ENCODE measurements at regions not wholly inside any gene's neighbourhood (a gene's known extent, or its start where the extent isn't known, plus 50 kb on each side); places are given as distances from the start of the nearest gene placed in this dataset.
A peak's percentile ranks its signal among the peaks of the same experiment; 100 is the strongest.

- TF ChIP-seq, protein P1, sequence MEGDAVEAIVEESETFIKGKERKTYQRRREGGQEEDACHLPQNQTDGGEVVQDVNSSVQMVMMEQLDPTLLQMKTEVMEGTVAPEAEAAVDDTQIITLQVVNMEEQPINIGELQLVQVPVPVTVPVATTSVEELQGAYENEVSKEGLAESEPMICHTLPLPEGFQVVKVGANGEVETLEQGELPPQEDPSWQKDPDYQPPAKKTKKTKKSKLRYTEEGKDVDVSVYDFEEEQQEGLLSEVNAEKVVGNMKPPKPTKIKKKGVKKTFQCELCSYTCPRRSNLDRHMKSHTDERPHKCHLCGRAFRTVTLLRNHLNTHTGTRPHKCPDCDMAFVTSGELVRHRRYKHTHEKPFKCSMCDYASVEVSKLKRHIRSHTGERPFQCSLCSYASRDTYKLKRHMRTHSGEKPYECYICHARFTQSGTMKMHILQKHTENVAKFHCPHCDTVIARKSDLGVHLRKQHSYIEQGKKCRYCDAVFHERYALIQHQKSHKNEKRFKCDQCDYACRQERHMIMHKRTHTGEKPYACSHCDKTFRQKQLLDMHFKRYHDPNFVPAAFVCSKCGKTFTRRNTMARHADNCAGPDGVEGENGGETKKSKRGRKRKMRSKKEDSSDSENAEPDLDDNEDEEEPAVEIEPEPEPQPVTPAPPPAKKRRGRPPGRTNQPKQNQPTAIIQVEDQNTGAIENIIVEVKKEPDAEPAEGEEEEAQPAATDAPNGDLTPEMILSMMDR (IDR thresholded peaks at IDR 0.05), result no peak
- DNase-seq (ENCODE audit: extremely low spot score, unreplicated experiment), result no peak
- Mint-ChIP-seq H3K4me3 (ENCODE audit: unreplicated experiment) (no peak overlapping the region), H3K36me3 (ENCODE audit: unreplicated experiment) (peaks cover 2% of the 10 kb centered on the region), H3K4me1 (ENCODE audit: unreplicated experiment) (peaks cover 9% of the 10 kb centered on the region), H3K9me3 (ENCODE audit: unreplicated experiment) (no peaks in the 10 kb centered on the region), H3K27me3 (ENCODE audit: unreplicated experiment) (no peaks in the 10 kb centered on the region), H3K27ac (ENCODE audit: unreplicated experiment) (no peak overlapping the region)
Measured at GRCh38 chr12:46958599-46959290, 120.7 kb upstream of the PCED1B start.

GRCh38 chr12:46959502-46959901 lies 119.9 kb upstream of the PCED1B start:
- no peak overlapping the region for H3K4me3 Mint-ChIP-seq (ENCODE audit: unreplicated experiment)
- no peak for DNase-seq (ENCODE audit: extremely low spot score, unreplicated experiment)
- TF ChIP-seq, protein P1 (IDR thresholded peaks at IDR 0.05), result no peak
- peaks cover 16% of the 10 kb centered on the region for H3K4me1 Mint-ChIP-seq (ENCODE audit: unreplicated experiment)
- peaks cover 2% of the 10 kb centered on the region for H3K36me3 Mint-ChIP-seq (ENCODE audit: unreplicated experiment)
- H3K27ac Mint-ChIP-seq (ENCODE audit: unreplicated experiment), result no peak overlapping the region
- no peaks in the 10 kb centered on the region for H3K27me3 Mint-ChIP-seq (ENCODE audit: unreplicated experiment)
- no peaks in the 10 kb centered on the region for H3K9me3 Mint-ChIP-seq (ENCODE audit: unreplicated experiment)

DNA sequence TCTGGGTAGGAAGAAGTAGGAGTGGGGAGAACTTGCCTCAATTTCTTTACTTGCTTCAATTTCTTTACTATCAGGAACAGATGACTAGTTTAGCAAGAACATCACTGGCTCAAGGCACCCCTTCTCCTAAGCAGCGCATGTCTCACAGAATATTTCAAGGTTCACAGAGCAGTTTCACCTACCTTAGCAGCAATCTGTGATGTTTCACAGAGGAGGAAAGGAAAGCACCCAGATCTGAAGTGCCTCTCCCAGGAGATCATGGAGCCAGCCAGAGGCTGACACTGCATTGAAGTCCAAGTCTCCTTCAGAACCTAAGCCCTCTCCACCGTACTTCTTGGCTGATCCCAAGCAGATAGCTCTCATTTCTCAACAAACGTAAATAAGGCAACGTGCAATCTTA lies 118.7 kb upstream of the PCED1B start:
- Mint-ChIP-seq H3K27me3 (ENCODE audit: unreplicated experiment) (no peaks in the 10 kb centered on the region), H3K4me1 (ENCODE audit: unreplicated experiment) (peaks cover 24% of the 10 kb centered on the region), H3K9me3 (ENCODE audit: unreplicated experiment) (no peaks in the 10 kb centered on the region), H3K27ac (ENCODE audit: unreplicated experiment) (no peak overlapping the region), H3K4me3 (ENCODE audit: unreplicated experiment) (no peak overlapping the region), H3K36me3 (ENCODE audit: unreplicated experiment) (peaks cover 2% of the 10 kb centered on the region)
- no peak for DNase-seq (ENCODE audit: extremely low spot score, unreplicated experiment)
- TF ChIP-seq, protein P1 (IDR thresholded peaks at IDR 0.05), result no peak

DNA sequence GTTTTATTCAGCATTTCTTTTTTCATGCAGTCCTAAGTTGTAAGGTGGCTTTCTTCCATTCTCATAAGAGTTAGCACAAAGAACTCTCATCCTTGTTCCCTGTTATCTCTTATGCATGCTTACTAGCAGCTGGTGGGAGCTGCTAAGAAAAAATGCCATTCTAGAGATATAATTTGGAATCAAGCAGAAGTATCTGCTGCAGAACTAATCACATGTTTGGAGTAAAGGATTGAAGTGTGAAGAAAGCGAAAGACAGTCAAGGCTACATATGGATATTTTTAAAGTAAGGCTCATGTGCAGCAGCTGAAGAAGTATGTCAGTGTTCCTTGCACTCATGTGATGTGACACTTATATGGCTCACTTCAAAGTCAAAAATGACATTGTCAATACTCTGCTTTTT lies 116.2 kb upstream of the PCED1B start:
- Mint-ChIP-seq H3K9me3 (ENCODE audit: unreplicated experiment) (no peaks in the 10 kb centered on the region), H3K27me3 (ENCODE audit: unreplicated experiment) (no peaks in the 10 kb centered on the region), H3K36me3 (ENCODE audit: unreplicated experiment) (peaks cover 2% of the 10 kb centered on the region), H3K4me1 (ENCODE audit: unreplicated experiment) (peaks cover 25% of the 10 kb centered on the region), H3K27ac (ENCODE audit: unreplicated experiment) (no peak overlapping the region), H3K4me3 (ENCODE audit: unreplicated experiment) (no peak overlapping the region)
- TF ChIP-seq, protein P1 (IDR thresholded peaks at IDR 0.05), result no peak
- no peak for DNase-seq (ENCODE audit: extremely low spot score, unreplicated experiment)

GRCh38 chr12:46963977-46964971 lies 115.1 kb upstream of the PCED1B start:
- Mint-ChIP-seq H3K9me3 (ENCODE audit: unreplicated experiment) (no peaks in the 10 kb centered on the region), H3K4me3 (ENCODE audit: unreplicated experiment) (peak overlapping the region; percentile 36), H3K27me3 (ENCODE audit: unreplicated experiment) (no peaks in the 10 kb centered on the region), H3K27ac (ENCODE audit: unreplicated experiment) (peak overlapping the region; percentile 58), H3K4me1 (ENCODE audit: unreplicated experiment) (peaks cover 23% of the 10 kb centered on the region), H3K36me3 (ENCODE audit: unreplicated experiment) (peaks cover 2% of the 10 kb centered on the region)
- no peak for DNase-seq (ENCODE audit: extremely low spot score, unreplicated experiment)
- TF ChIP-seq, protein P1 (IDR thresholded peaks at IDR 0.05), result no peak
